HT-29 (cell line): ENCODE measurements at regions not wholly inside any gene's neighbourhood (a gene's known extent, or its start where the extent isn't known, plus 50 kb on each side); places are given as distances from the start of the nearest gene placed in this dataset.

Experiments
- DNase-seq: peaks from one replicate; pipeline ENCODE4 v3.0.0-alpha.2; 2015; ENCODE audit warnings: low spot score

GRCh38 chr6:113632220-113632864, 224.8 kb upstream of the MARCKS start:
- DNase-seq = peak; percentile 66

- DNase-seq = no peak
Measured at GRCh38 chr6:113633638-113634037, 223.5 kb upstream of the MARCKS start.

DNA sequence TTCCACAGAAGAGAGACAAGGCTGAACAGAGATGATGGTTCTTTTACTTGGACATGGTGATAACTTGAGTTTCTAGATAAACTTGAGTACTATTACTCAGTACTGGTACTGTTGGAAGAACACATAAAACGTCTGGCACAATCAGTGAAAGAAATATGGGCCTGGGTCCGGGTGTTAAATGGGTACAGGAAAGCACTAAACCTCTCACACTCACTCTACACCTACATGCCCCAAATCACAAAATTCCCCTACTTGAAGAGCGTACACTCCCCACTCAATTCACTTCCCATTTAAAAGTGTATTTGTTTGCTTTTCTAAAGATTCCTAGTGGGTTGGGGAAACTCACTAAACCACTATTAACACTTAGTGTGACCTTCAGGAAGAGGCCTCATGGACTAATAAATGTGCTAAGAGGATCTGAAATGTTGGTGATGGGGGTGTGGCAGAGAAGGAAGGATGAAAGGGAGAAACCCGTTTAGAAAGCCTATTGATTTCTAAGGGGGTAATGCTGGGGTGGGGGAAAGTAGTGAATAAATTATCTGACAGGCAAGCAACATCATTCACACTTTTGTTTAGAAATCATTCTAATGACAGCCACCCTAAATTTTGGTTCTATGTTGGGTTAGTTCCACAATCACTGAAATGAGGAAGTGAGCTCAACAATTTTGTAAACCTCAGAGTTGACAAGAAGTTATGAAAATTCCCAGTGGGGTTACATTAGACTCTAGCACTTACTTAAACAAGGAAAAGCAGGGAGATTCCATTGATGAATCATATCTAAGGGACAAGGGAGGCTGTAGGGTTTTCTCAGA, 222.6 kb upstream of the MARCKS start:
- DNase-seq = no peak

GRCh38 chr6:113635222-113635986, 221.7 kb upstream of the MARCKS start:
- no peak for DNase-seq

DNA sequence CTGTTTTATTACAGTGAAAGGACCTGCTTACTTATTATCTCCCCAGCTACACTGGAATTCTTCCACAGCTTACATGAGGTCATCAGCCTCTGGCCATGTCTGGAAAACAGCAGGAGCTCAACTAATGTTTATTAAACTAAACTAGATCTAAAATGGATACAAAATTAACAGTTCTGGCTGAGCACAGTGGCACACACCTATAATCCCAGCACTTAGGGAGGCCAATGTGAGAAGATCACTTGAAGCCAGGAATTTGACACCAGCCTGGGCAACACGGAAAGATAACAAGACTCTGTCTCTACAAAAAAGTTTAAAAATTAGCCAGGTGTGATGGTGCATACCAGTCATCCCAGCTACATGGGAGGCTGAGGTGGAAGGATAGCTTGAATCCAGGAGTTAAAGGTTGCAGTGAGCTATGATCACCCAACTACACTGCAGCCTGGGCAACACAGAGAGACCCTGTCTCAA, 220.8 kb upstream of the MARCKS start:
- DNase-seq = no peak

- peak; percentile 42 for DNase-seq
Measured at GRCh38 chr6:113640051-113640450, 217.1 kb upstream of the MARCKS start.

- no peak for DNase-seq
Measured at GRCh38 chr6:113642001-113642713, 215.0 kb upstream of the MARCKS start.

GRCh38 chr6:113642714-113643406, 214.3 kb upstream of the MARCKS start:
- peak; percentile 97 for DNase-seq

- no peak for DNase-seq
Measured at GRCh38 chr6:113643407-113643770, 213.8 kb upstream of the MARCKS start.

DNA sequence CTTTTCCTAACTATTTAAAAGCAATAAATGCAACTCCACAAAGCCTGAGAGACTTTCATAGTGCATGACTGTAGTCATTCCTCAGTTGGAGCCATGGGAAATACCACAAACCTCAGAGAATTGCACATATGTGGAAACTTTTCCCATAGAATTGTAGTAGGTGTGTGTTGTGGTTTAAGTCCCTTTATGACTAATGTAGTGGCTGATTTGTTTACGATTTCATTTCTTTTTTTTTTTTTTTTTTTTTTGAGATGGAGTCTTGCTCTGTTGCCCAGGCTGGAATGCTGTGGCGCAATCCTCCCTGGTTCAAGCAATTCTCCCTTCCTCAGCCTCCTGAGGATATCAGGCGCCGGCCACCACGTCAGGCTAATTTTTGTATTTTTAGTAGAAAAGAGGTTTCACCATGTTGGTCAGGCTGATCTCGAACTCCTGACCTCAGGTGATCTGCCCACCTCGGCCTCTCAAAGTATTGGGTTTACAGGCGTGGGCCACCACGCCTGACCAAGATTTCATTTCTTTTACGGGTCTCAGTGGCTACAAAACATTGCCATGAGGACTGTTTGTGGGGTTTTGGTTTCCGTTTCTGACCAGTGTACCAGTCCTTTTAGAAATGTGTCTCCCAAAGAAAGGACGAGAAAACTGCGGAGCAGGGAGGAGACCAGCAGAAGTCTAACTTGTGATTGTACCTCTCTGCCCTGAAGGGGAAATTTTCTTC, 212.1 kb upstream of the MARCKS start:
- peak; percentile 26 for DNase-seq

- DNase-seq = no peak
Measured at GRCh38 chr6:113645576-113645970, 211.6 kb upstream of the MARCKS start.

GRCh38 chr6:113645986-113646385, 211.2 kb upstream of the MARCKS start:
- no peak for DNase-seq

DNA sequence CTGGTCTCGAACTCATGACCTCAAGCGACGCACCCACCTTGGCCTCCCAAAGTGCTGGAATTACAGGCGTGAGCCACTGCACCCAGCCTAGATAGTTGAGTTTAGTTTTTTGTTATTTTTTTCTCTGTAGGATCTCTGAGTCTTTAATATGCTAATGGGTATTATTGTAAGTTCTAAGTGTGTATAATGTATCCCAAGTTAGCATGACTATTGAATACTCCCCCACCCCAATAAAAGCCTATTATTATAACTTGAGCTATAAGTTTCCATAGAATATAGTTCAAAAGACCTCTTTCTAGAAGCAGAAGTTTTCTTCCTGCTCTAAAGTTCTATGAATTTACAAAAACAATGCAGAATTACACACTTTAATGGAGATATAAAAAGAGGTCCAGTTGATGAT, 210.4 kb upstream of the MARCKS start:
- no peak for DNase-seq

- DNase-seq = no peak
Measured at GRCh38 chr6:113647143-113647889, 209.8 kb upstream of the MARCKS start.

DNA sequence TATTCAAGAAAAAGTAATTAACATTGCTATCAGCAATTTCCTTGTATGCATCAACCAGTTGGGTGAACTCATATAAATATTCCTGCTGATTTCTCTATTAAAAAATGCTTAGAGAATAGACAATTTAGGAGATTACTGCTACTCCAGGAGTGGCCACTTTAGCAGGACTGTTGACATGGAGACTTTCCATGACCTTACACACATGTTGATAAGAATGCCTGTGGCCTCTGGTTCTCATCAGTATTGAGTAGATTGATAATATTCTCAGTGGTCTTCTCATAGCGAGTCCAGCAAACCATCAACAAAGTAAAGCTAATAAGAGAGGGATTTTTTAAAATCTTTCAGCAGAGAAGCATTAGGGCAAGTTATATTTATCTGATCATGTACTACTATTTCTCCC, 208.4 kb upstream of the MARCKS start:
- no peak for DNase-seq

DNA sequence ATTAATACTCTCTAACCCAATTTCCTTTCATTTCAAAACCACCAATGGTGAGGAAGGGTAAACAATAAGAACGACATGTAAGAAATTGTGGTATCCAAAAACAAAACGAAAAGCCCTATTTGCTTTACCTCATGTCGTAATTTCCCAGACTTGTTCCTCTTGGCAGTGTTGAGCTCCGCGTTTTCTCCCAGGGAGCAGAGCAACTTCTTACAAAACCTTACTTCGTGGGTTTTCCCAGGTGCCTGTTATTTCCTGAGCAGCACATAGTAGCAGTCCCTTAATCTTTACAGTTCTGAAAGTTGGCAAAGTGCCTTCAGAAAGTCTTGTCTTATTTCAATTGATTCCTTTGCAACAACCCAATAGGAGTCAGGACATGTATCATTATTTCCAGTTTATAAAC, 207.9 kb upstream of the MARCKS start:
- no peak for DNase-seq

GRCh38 chr6:113649880-113650609, 207.1 kb upstream of the MARCKS start:
- no peak for DNase-seq

DNA sequence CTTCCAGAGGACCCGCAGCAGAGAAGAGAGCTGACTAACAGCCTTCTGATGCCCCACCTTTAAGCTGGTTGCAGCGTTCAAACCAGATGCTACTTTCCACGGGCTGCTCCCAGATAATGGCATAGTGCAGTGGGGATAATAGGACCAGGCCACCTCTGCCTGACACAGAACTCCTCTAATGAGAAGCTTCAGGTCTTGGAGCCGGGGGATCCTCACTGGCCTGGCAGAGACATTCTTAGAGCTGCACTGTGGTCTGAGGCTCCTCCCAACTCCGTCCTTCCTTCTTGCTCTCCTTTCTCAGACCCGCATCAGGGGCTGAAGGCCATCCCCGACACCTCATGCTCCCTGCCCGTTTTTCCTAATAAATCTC, 206.6 kb upstream of the MARCKS start:
- no peak for DNase-seq

- no peak for DNase-seq
Measured at GRCh38 chr6:113651120-113651519, 206.0 kb upstream of the MARCKS start.
